GM19372 (cell line): ENCODE measurements at regions not wholly inside any gene's neighbourhood (a gene's known extent, or its start where the extent isn't known, plus 50 kb on each side); places are given as distances from the start of the nearest gene placed in this dataset.
"Not testable (repeated sequence)": the region's sequence is repeated elsewhere in the genome, so short reads cannot be mapped to it uniquely, and the experiment has no call there.

ENCODE experiments used
- ATAC-seq: cut with Tn5 transposase; IDR thresholded peaks from one replicate; pipeline ENCODE4 v1.9.1; 2021; ENCODE audit warnings: mild to moderate bottlenecking, low read depth, moderate library complexity; ENCODE audit not compliant: unreplicated experiment

GRCh38 chr12:20096430-20096829 lies 271.9 kb upstream of the PDE3A start:
- no peak for ATAC-seq

- ATAC-seq, result no peak
These were observed 270.7 kb upstream of the PDE3A start for GRCh38 chr12:20097626-20098025.

GRCh38 chr12:20099395-20100183 lies 268.7 kb upstream of the PDE3A start:
- no peak for ATAC-seq

GRCh38 chr12:20101046-20101445 lies 267.3 kb upstream of the PDE3A start:
- no peak for ATAC-seq

GRCh38 chr12:20105943-20106342 lies 262.4 kb upstream of the PDE3A start:
- no peak for ATAC-seq

GRCh38 chr12:20109676-20110075 lies 258.7 kb upstream of the PDE3A start:
- no peak for ATAC-seq

- ATAC-seq, result not testable (repeated sequence)
These were observed 253.0 kb upstream of the PDE3A start for GRCh38 chr12:20115371-20115770.

GRCh38 chr12:20119596-20120402 lies 248.5 kb upstream of the PDE3A start:
- ATAC-seq, result no peak

GRCh38 chr12:20120403-20120725 lies 248.0 kb upstream of the PDE3A start:
- ATAC-seq, result no peak

GRCh38 chr12:20122274-20122673 lies 246.1 kb upstream of the PDE3A start:
- no peak for ATAC-seq

- ATAC-seq, result no peak
These were observed 244.9 kb upstream of the PDE3A start for GRCh38 chr12:20123465-20123864.

GRCh38 chr12:20125276-20125798 lies 243.0 kb upstream of the PDE3A start:
- ATAC-seq, result no peak

- no peak for ATAC-seq
These were observed 241.7 kb upstream of the PDE3A start for GRCh38 chr12:20126601-20127000.

- no peak for ATAC-seq
These were observed 240.9 kb upstream of the PDE3A start for GRCh38 chr12:20127413-20127812.

GRCh38 chr12:20128928-20129327 lies 239.4 kb upstream of the PDE3A start:
- ATAC-seq, result no peak

GRCh38 chr12:20132818-20133217 lies 235.5 kb upstream of the PDE3A start:
- no peak for ATAC-seq

GRCh38 chr12:20134652-20135051 lies 233.7 kb upstream of the PDE3A start:
- ATAC-seq, result no peak

GRCh38 chr12:20140751-20141150 lies 227.6 kb upstream of the PDE3A start:
- no peak for ATAC-seq

- ATAC-seq, result no peak
These were observed 226.0 kb upstream of the PDE3A start for GRCh38 chr12:20142316-20142715.

GRCh38 chr12:20142956-20143355 lies 225.4 kb upstream of the PDE3A start:
- no peak for ATAC-seq

- no peak for ATAC-seq
These were observed 224.0 kb upstream of the PDE3A start for GRCh38 chr12:20144341-20144740.

- ATAC-seq, result no peak
These were observed 220.1 kb upstream of the PDE3A start for GRCh38 chr12:20148241-20148640.
